BLaER1 (cell line): ENCODE measurements at regions not wholly inside any gene's neighbourhood (a gene's known extent, or its start where the extent isn't known, plus 50 kb on each side); places are given as distances from the start of the nearest gene placed in this dataset.

ENCODE experiments used
- H3K27ac ChIP-seq: shearing (Covaris generic); formaldehyde crosslinking; 2 replicates; pipeline ENCODE4 v1.8.1; 2022
- H3K27me3 ChIP-seq: shearing (Covaris generic); formaldehyde crosslinking; 2 replicates; pipeline ENCODE4 v1.8.1; 2022
- H3K36me3 ChIP-seq: shearing (Covaris generic); formaldehyde crosslinking; 2 replicates; pipeline ENCODE4 v1.8.1; 2022
- H3K4me1 ChIP-seq: shearing (Covaris generic); formaldehyde crosslinking; 2 replicates; pipeline ENCODE4 v1.8.1; 2022
- H3K4me2 ChIP-seq: shearing (Covaris generic); formaldehyde crosslinking; 2 replicates; pipeline ENCODE4 v1.8.1; 2022
- H3K4me3 ChIP-seq: shearing (Covaris generic); formaldehyde crosslinking; 2 replicates; pipeline ENCODE4 v1.8.1; 2022
- H3K9ac ChIP-seq: shearing (Covaris generic); formaldehyde crosslinking; 2 replicates; pipeline ENCODE4 v1.8.1; 2022
- H3K9me3 ChIP-seq: shearing (Covaris generic); formaldehyde crosslinking; 2 replicates; pipeline ENCODE4 v1.8.1; 2022
- H4K20me1 ChIP-seq: shearing (Covaris generic); formaldehyde crosslinking; 2 replicates; pipeline ENCODE4 v1.8.1; 2022
- Cebpa-rat ChIP-seq: shearing (Covaris generic); IDR thresholded peaks from 2 replicates; pipeline ENCODE4 v1.8.1; 2022

DNA sequence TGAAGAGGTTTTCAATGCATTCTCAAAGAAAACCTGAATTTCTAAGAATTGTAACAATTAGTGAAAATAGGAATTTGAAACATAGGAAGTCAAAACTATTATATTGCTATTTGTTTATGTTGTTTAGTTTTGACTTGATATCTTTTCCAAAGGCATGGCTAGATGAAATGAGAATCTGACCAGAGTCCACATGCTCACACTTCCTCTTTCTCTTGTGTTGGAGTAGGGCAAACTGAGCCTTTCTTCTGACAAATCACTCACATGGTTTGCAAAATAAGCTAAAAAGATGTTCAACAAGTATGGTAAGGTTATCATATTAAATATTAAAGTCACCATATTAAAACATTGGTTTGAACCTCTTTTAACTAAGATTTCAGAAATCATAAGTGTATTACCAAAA, 512.6 kb downstream of the ISL1 start:
- Histone ChIP-seq H3K36me3 (no peaks in the 10 kb centered on the region), H3K4me1 (no peaks in the 10 kb centered on the region), H3K9ac (no peak overlapping the region), H3K9me3 (no peaks in the 10 kb centered on the region), H3K4me2 (no peak overlapping the region), H3K27me3 (no peaks in the 10 kb centered on the region), H4K20me1 (no peaks in the 10 kb centered on the region), H3K27ac (no peak overlapping the region), H3K4me3 (no peak overlapping the region)
- TF ChIP-seq Cebpa-rat, result no peak

DNA sequence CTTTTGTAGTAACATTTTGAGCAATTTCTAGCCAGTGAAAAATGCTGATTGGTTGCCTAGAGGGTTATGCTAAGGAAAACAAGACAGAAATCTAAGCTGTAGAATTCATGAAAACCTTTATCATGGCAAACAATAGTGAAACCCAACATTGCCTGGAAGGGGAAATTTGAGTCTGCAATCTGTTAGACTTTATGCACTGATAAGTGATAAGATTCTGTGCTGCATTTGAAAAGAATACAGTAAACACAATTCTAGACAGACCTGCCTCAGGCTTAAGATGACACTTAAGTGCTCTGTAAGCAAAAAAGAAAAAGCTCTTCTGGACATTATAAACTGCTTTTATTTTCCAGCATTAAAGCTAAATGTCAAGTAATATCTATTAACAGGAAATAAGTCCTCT, 519.3 kb downstream of the ISL1 start:
- Histone ChIP-seq H3K9ac (no peak overlapping the region), H3K4me2 (no peak overlapping the region), H3K36me3 (no peaks in the 10 kb centered on the region), H3K4me1 (no peaks in the 10 kb centered on the region), H3K27me3 (no peaks in the 10 kb centered on the region), H3K4me3 (no peak overlapping the region), H3K9me3 (no peaks in the 10 kb centered on the region), H3K27ac (no peak overlapping the region), H4K20me1 (no peaks in the 10 kb centered on the region)
- TF ChIP-seq Cebpa-rat, result no peak

DNA sequence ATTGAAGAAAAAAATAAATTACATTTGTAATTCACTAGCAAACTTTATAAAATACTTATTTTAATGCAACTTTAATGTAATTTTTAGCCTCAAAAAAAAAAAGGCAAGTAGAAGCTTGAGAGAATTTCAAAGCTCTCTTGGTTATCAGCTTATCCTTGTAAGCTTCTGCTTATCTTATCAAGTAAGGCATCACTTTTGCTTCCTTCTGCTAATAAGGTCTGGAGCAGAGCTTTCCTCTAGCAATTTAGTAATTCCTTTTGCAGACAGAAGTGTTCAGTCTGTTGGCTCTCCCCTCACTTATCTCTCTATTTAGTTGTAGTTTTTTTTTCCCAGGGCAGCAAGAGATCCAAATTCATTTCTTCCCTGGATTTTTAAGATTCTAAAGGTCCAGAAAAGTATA, 525.0 kb downstream of the ISL1 start:
- no peak overlapping the region for H3K27ac ChIP-seq
- no peaks in the 10 kb centered on the region for H3K36me3 ChIP-seq
- no peak overlapping the region for H3K4me2 ChIP-seq
- no peaks in the 10 kb centered on the region for H3K27me3 ChIP-seq
- TF ChIP-seq Cebpa-rat, result no peak
- H3K4me3 ChIP-seq, result no peak overlapping the region
- H3K4me1 ChIP-seq, result no peaks in the 10 kb centered on the region
- no peaks in the 10 kb centered on the region for H3K9me3 ChIP-seq
- H3K9ac ChIP-seq, result no peak overlapping the region
- H4K20me1 ChIP-seq, result no peaks in the 10 kb centered on the region

DNA sequence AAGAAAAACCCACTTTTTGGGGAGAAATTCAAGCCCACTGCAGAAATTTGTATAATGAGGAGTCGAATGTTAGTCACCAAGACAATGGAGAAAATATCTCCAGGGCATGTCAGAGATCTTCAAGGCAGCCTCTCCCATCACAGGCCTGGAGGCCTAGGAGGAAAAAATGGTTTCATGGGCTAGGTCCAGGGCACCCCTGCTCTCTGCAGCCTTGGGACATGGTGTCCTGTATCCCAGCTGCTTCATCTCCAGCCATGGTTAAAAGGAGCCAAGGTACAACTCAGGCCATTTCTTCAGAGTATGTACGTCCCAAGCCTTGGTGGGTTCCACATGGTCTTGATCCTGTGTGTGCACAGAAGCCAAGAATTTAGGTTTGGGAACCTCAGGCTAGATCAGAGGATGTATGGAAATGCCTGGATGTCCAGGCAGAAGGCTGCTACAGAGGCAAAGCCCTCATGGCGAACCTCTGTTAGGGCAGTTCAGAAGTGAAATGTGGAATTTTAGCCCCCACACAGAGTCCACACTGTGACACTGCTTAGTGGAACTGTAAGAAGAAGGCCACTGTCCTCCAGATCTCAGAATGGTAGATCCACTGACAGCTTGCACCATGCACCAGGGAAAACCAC, 561.4 kb downstream of the ISL1 start:
- H3K9ac ChIP-seq, result no peak overlapping the region
- H3K9me3 ChIP-seq, result peaks cover 23% of the 10 kb centered on the region
- no peaks in the 10 kb centered on the region for H3K4me1 ChIP-seq
- no peak overlapping the region for H3K4me2 ChIP-seq
- H3K36me3 ChIP-seq, result no peaks in the 10 kb centered on the region
- H4K20me1 ChIP-seq, result no peaks in the 10 kb centered on the region
- no peak overlapping the region for H3K27ac ChIP-seq
- TF ChIP-seq Cebpa-rat, result no peak
- no peaks in the 10 kb centered on the region for H3K27me3 ChIP-seq
- 0 out of 2 replicates have a peak overlapping the region, but pooled peaks have one; percentile 11 for H3K4me3 ChIP-seq

DNA sequence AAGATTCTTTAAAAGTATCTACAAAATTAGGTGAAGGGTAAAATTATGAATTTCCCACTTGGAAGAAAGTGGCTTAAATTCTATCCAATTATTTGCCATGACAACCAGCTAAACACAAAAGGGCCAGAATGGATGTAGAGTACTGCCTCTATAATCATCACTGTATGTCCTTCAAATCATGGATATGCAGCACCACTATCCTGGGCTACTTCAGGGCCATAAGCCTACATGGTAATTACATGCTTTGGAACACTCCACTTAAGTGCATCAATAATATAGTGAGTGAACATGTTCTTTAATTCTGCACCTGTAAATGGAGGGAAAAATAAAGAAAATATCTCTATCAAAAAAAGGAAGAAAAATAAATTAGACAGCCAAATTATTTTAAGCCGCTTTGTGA, 575.2 kb downstream of the ISL1 start:
- Histone ChIP-seq H3K27me3 (no peaks in the 10 kb centered on the region), H3K9ac (no peak overlapping the region), H3K4me1 (no peaks in the 10 kb centered on the region), H3K27ac (no peak overlapping the region), H3K9me3 (no peaks in the 10 kb centered on the region), H3K36me3 (no peaks in the 10 kb centered on the region), H3K4me2 (no peak overlapping the region), H4K20me1 (no peaks in the 10 kb centered on the region), H3K4me3 (no peak overlapping the region)
- TF ChIP-seq Cebpa-rat, result no peak

DNA sequence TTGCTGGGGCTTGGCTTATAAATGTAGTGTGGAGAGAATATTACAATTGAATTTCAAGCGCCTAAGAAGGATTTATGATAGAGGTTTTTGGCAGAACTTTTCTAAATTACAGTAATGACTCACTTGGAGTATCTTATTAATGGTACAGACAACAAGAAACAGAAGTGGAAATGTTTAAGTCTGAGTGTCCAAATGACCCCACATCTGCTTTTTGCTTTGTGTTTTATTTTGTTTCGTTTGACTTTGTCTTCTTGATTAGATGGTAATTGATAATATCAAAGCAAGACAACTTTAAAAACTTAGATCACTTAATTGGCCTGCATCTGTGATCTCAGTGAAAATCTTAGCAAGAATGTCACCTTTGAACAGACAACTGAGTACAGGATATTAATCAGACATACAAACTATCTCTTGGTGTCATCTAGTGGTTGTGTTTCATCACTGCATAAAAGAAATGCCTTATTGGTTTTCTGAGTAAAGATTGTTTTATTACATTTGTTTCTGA, 577.4 kb downstream of the ISL1 start:
- H3K9ac ChIP-seq, result no peak overlapping the region
- H4K20me1 ChIP-seq, result no peaks in the 10 kb centered on the region
- TF ChIP-seq Cebpa-rat, result no peak
- H3K4me2 ChIP-seq, result no peak overlapping the region
- H3K36me3 ChIP-seq, result no peaks in the 10 kb centered on the region
- H3K4me1 ChIP-seq, result no peaks in the 10 kb centered on the region
- no peak overlapping the region for H3K27ac ChIP-seq
- no peaks in the 10 kb centered on the region for H3K9me3 ChIP-seq
- no peak overlapping the region for H3K4me3 ChIP-seq
- H3K27me3 ChIP-seq, result no peaks in the 10 kb centered on the region

DNA sequence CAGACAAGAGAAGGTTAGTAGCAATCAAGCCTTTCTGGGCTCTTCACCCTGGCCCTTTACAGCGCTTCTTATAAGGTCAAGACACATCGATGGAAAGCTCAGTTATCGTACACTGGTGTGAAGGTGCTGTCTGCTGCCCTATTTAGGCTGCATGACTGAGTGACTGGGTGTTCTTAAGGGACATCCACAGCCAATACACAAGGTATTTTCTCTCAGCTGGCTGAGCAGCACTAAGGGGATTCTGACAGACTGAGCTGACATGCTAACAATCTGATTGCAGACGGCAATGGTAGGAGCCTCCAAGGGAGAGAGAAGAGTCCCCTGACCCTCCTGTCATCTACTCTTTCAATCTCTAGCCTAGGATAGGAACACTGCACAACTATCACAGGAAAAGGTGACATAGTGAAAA, 577.9 kb downstream of the ISL1 start:
- TF ChIP-seq Cebpa-rat, result no peak
- Histone ChIP-seq H3K36me3 (no peaks in the 10 kb centered on the region), H3K4me3 (no peak overlapping the region), H3K9ac (no peak overlapping the region), H4K20me1 (no peaks in the 10 kb centered on the region), H3K9me3 (no peaks in the 10 kb centered on the region), H3K27me3 (no peaks in the 10 kb centered on the region), H3K27ac (no peak overlapping the region), H3K4me2 (no peak overlapping the region), H3K4me1 (no peaks in the 10 kb centered on the region)

DNA sequence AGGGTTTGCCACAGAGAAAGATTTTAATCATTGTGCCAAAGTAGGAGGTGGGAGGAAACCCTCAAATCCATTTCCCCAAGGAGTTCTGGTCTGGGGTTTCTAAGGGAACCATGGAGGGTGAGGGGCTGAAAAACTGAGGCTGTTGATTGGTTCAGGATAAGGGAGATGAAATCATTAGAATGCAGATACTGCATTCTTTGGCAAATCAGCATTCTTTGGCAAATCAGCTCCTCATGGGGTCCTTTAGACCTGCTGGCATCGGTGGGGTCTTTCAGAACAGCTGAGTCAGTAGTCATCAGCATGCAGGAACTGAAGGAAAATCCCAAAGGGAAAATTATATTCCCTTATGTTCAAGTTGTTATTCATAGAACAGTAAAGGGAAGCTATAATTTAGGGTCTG, 585.5 kb downstream of the ISL1 start:
- Histone ChIP-seq H3K9ac (no peak overlapping the region), H3K4me3 (no peak overlapping the region), H3K4me2 (no peak overlapping the region), H3K27me3 (no peaks in the 10 kb centered on the region), H3K27ac (no peak overlapping the region), H3K36me3 (no peaks in the 10 kb centered on the region), H4K20me1 (no peaks in the 10 kb centered on the region), H3K9me3 (no peaks in the 10 kb centered on the region), H3K4me1 (no peaks in the 10 kb centered on the region)
- no peak for TF ChIP-seq Cebpa-rat

DNA sequence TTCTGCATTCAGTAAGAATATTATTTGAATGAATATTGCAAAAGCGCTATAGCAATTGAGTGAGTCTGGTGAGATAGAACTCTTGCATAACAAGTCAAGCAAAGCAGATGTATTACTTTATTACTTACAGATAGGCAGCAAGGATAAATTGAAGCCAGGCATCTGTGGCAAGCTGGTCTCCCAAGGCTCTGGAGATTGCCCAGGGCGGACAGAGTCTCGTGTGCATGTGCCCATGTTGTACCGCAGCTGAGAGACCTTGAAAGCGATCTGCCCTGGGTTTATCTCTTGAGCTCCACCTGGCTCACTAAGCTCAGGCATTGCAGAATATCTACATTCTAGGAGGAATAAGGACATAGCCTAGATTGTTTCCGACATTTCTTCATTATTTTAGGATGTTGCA, 591.6 kb downstream of the ISL1 start:
- H3K4me3 ChIP-seq, result no peak overlapping the region
- no peaks in the 10 kb centered on the region for H3K27me3 ChIP-seq
- no peak overlapping the region for H3K9ac ChIP-seq
- H3K36me3 ChIP-seq, result no peaks in the 10 kb centered on the region
- H3K4me1 ChIP-seq, result no peaks in the 10 kb centered on the region
- H4K20me1 ChIP-seq, result no peaks in the 10 kb centered on the region
- H3K9me3 ChIP-seq, result no peaks in the 10 kb centered on the region
- no peak overlapping the region for H3K27ac ChIP-seq
- no peak overlapping the region for H3K4me2 ChIP-seq
- no peak for TF ChIP-seq Cebpa-rat

DNA sequence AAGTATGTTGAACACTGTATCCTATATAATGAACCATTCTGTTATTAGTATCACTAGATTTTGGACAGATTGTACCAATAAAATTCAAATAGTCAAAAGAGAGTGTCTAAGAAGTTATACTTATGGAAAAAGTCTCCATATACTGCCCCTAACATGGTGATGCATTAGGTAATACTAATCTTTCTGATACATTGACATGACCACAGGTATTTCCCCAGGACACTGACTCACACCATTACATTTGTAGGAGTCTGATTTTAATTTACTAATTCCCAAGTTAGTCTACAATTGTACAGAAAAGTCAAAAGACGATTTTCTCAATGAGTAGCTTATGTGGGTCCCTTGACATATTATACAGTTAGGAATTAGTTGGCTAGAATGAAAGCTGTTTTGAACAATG, 593.8 kb downstream of the ISL1 start:
- no peak overlapping the region for H3K27ac ChIP-seq
- H3K9ac ChIP-seq, result no peak overlapping the region
- H3K4me3 ChIP-seq, result no peak overlapping the region
- H4K20me1 ChIP-seq, result no peaks in the 10 kb centered on the region
- no peaks in the 10 kb centered on the region for H3K4me1 ChIP-seq
- no peaks in the 10 kb centered on the region for H3K36me3 ChIP-seq
- no peak for TF ChIP-seq Cebpa-rat
- no peaks in the 10 kb centered on the region for H3K27me3 ChIP-seq
- no peak overlapping the region for H3K4me2 ChIP-seq
- no peaks in the 10 kb centered on the region for H3K9me3 ChIP-seq

DNA sequence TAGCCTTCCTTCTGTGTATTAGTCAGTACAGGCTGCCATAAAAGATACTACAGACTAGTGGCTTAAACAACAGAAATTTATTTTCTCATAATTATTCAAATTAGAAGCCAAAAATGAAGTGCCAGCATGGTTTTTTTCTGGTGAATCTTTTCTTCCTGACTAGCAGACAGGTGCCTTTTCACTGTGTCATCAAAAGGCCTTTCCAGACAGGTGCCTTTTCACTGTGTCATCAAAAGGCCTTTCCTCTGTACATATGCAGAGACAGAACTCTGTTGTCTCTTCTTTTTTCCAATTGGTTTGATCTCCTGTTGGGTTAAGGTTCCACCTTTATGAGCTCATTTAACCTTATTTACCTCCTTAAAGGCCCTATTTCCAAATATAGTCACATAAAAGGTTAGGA, 599.9 kb downstream of the ISL1 start:
- H3K36me3 ChIP-seq, result no peaks in the 10 kb centered on the region
- no peak overlapping the region for H3K4me2 ChIP-seq
- no peaks in the 10 kb centered on the region for H3K27me3 ChIP-seq
- H3K9ac ChIP-seq, result no peak overlapping the region
- no peaks in the 10 kb centered on the region for H4K20me1 ChIP-seq
- peaks cover 11% of the 10 kb centered on the region for H3K4me1 ChIP-seq
- no peak overlapping the region for H3K27ac ChIP-seq
- no peak for TF ChIP-seq Cebpa-rat
- no peaks in the 10 kb centered on the region for H3K9me3 ChIP-seq
- H3K4me3 ChIP-seq, result no peak overlapping the region
